Cardiac fibroblast (primary cell): ENCODE measurements at regions not wholly inside any gene's neighbourhood (a gene's known extent, or its start where the extent isn't known, plus 50 kb on each side); places are given as distances from the start of the nearest gene placed in this dataset.
"Not testable (repeated sequence)": the region's sequence is repeated elsewhere in the genome, so short reads cannot be mapped to it uniquely, and the experiment has no call there.

Experiments
- DNase-seq, 2 donors: peaks; one replicate each; pipeline versions ENCODE4 v3.0.0 to v3.0.0-alpha.2; 2010; ENCODE audit warnings: low read depth in 2 of 2
- H3K4me3 ChIP-seq, 2 donors: replicated peaks in 1 of 2; 1 replicate in 1 of 2; 2 replicates in 1 of 2; pipeline ENCODE4 v1.5.1; 2011; ENCODE audit warnings: low read depth in 2 of 2, low read length in 2 of 2, mild to moderate bottlenecking in 2 of 2, moderate library complexity in 1 of 2
- TF ChIP-seq, protein P1 (sequence below): IDR thresholded peaks from one replicate; pipeline ENCODE4 v1.5.1; 2011; ENCODE audit warnings: low read depth, mild to moderate bottlenecking, low read length, inconsistent platforms

DNA sequence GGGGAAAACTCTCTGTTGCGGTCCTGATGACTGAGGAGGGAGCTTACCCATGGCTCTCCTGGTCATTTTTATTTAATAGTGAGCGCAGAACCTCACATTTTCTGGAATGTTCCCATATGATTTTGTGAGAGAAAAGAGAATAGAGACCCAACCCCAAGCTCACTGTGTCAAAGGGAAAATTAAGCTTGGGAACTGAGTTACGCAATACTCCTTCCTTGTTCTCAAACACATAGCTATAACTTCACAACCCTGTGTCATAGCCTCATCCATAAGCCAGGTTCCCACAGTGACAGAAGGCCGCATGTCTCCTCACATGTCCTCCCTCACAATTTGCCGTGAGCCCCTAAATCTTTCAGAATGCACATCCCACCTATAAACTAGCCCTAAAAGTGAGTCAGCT lies 252.8 kb downstream of the CCDC74A start:
- not testable (repeated sequence) for H3K4me3 ChIP-seq
- DNase-seq, result peak in 1 of 2 donors; percentile 4

DNA sequence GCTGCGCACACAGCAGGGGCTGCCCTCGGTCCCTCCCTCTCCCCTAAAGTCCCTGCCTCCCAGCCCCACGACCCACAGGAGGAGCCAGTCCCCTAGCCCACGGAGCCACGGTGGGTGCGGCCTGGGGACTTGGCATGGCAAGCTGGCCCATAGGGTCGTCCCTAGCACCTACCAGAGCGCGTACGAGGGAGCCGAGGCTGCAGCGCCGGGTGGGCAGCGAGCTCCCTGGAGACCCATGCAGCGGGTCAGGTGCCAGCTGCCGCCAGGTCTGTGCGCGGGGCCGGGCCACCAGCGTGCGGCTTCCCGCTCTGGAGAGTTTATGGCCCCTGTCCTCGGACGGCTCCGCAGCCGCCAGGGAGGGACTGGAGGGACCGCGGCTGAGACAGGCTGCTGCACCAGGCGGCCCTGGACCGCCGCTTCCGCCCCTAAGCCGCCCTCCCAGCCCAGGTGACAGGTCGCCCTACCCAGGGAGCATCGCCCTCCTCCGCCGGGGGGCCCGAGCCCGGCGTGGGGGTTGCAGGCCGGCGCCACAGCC lies 273.6 kb downstream of the CCDC74A start:
- H3K4me3 ChIP-seq, result no peak overlapping the region
- no peak for DNase-seq
- TF ChIP-seq, protein P1, sequence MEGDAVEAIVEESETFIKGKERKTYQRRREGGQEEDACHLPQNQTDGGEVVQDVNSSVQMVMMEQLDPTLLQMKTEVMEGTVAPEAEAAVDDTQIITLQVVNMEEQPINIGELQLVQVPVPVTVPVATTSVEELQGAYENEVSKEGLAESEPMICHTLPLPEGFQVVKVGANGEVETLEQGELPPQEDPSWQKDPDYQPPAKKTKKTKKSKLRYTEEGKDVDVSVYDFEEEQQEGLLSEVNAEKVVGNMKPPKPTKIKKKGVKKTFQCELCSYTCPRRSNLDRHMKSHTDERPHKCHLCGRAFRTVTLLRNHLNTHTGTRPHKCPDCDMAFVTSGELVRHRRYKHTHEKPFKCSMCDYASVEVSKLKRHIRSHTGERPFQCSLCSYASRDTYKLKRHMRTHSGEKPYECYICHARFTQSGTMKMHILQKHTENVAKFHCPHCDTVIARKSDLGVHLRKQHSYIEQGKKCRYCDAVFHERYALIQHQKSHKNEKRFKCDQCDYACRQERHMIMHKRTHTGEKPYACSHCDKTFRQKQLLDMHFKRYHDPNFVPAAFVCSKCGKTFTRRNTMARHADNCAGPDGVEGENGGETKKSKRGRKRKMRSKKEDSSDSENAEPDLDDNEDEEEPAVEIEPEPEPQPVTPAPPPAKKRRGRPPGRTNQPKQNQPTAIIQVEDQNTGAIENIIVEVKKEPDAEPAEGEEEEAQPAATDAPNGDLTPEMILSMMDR, result no peak

DNA sequence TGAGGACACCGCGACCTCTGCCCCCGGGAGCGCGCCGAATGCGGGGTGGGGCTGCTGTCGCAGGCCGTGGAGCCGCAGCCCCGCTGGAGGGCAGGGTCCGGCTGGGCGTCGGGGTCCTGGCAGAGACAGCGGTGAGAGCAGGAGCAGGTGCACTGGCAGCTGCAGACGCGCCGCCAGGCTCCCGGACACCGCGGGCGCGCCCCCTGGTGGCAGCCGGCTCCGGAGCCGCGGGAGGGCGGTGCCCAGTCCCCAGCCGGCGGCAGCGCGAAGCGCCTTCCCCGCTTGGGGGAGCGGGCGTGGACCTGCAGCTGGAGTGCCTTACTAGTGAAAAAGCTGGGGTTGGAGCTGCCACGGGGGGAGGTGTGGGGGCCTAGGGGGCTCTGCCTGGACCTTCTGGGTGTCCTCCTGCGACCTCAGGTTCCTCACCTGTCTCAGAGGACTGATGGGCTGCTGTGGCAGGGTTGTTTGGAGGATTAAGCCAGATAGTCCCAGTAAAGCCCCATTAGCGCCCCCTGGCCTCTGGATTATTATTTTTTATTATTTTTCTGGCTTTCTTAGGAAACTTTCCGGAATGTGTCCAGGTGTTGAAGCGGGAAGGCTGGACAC lies 274.2 kb downstream of the CCDC74A start:
- TF ChIP-seq, protein P1, result peak; percentile 16
- DNase-seq, result peak; percentile 56 to 64
- peak overlapping the region; percentile 40 to 43 for H3K4me3 ChIP-seq

DNA sequence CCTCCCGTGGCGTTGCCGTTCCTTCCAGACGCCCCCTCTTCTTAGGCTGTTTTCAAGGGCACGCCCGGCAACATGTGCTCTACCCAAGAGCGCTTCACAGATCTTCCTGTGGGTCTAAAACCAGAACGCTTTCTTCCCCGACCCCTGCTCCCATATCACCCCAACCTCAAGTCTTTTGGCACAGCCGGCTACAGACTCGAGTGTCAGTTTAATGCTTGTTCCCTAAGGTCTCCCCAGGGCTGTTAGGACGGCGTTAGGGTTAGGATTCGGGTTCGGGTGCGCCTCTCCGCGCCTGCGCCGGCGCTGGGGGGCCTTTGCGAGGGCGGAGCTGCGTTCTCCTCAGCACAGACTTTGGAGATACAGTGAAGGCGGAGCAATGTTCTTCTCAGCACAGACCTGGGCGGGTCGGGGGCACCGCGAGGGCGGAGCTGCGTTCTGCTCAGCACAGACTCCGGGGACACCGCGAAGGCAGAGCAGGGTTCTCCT lies 274.7 kb downstream of the CCDC74A start:
- peak; percentile 8 to 28 for DNase-seq
- peak overlapping the region; percentile 40 to 43 for H3K4me3 ChIP-seq

DNA sequence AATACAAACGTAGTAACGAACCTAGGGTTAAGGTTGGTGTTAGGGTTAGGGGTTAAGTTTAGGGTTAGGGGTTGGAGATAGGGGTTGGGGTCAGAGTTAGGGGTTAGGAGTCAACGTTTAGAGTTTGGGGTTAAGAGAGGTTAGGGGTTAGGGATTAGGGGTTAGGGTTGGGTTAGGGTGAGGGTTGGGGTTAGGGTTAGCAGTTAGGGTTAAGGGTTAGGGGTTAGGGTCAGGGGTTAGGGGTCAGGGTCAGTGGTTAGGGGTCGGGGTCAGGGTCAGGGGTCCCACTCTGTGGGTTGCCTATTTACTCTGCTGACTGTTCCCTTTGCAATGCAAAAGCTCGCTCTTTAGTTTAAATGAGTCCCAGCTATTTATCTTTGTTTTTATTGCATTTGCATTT lies 275.5 kb downstream of the CCDC74A start:
- not testable (repeated sequence) for DNase-seq, H3K4me3 ChIP-seq

DNA sequence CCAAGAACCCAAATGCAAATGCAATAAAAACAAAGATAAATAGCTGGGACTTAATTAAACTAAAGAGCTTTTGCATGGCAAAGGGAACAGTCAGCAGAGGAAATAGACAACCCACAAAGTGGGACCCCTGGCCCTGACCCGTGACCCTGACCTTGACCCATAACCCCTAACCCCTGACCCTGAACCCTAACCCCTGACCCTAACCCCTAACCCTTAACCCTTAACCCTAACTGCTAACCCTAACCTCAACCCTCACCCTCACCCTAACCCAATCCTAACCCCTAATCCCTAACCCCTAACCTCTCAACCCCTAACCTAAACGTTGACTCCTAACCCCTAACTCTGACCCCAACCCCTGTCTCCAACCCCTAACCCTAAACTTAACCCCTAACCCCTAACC lies 284.9 kb downstream of the CCDC74A start:
- DNase-seq, H3K4me3 ChIP-seq: not testable (repeated sequence)

DNA sequence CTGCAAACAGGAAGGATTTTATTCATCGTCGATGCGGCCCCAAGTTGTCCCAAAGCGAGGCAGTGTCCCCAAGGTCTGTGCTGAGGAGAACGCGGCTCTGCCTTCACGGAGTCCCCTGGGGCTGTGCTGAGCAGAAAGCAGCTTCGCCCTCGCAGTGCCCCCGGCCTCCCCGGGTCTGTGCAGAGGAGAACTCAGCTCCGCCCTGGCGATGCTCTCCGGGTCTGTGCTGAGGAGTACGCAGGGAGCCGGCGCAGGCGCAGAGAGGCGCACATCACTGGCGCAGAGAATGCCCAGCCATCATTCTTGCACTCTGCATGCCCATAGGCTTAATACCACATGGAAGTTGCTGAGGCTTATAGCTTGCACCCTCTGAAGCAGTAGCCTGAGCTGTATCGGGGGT lies 285.7 kb downstream of the CCDC74A start:
- not testable (repeated sequence) for DNase-seq, H3K4me3 ChIP-seq

DNA sequence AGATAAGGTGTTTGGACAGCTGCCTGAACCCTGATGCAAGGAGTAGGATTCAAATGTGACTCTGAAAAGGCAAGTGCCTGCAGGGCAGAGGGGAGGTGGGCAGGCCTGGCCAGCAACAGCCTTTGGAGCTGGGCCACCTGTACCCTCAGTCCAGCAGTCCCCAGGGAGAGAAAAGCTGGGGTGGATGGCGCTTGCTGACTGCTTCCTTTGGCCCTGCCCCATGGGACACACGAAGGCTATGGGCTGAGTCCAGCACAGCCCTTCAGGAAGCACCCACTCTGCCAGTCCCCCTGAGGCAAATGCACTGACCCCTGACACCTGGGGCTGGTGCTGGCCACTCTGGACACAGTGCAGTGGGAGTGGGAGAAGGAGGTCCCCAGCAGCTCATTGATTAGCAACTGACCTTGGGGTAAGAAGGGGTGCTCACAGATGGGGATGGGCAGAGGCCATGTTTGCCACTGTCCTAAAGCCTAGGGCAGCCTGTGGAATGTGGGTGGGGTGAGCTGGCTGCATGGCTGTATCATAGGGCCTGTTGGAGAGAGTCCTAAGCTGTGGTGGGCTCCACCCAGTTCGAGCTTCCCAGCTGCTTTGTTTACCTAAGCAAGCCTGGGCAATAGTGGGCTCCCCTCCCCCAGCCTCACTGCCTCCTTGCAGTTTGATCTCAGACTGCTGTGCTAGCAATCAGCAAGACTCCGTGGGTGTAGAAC lies 290.7 kb downstream of the CCDC74A start:
- not testable (repeated sequence) for H3K4me3 ChIP-seq

DNA sequence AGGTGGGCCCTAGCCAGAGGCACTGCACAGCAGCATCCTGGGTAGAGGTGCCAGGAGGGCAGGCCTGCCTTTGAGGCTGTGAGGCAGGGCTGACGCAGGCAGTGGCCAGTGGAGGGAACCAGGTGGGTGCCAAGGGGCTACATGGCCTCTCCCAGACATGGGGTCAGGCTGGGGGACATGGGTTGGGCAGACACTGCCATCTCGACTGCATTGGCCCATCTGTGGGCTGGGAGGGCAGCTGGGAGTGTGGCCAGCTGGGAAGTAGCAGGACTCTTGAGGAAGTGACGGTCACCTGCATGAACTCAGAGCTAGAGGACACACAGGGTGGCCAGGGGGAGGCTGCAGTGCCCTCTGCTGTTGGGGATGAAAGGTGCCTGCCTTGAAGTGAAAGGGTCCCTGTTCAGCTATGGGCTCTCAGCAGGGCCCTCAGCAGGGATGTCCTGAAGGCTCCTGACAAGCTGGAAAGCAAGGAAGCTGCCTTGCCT lies 294.6 kb downstream of the CCDC74A start:
- DNase-seq, result not testable (repeated sequence)

More for the DNA sequence above, 290.7 kb downstream of the CCDC74A start:
- not testable (repeated sequence) for DNase-seq

DNA sequence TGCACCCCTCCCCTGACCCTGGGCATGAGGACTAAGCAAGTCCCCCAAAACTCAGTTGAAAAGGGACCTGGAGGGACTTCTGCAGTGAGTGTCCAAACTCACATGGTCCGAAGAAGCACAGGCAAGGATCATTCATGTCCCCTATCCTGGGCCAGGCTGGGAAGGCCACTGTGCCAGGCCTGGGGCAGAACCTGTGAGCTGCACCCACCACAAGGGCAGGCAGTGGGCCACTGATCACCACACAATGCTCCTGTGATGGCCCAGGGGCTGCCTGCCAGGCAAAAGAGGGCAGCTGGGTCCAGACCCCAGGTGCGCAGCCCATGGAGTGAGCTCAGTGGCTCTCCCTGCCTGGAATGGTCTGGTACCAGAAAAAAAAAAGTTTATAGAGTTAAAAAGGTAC lies 295.4 kb downstream of the CCDC74A start:
- not testable (repeated sequence) for DNase-seq, H3K4me3 ChIP-seq

More for the DNA sequence above, 294.6 kb downstream of the CCDC74A start:
- H3K4me3 ChIP-seq, result not testable (repeated sequence)

DNA sequence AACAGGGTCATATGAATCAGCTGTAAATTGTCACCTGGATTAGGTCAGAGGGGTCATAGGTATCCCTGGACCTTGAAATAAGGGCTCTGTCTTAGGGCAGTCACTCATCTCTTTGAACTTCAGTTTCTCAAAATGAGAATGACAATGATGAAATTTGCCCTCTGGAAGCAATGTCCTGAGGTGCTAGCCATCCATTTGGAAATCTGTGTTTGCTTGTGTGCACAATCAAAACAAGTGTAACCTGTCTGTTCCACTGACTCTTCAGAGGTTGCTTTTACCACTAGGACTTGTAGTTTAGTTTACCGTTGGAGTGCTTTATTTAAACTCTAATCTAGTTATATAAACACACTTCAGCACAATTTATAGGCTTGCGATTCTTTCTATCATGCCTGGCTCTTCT lies 297.3 kb downstream of the CCDC74A start:
- not testable (repeated sequence) for H3K4me3 ChIP-seq, DNase-seq
